A673 (cell line): ENCODE measurements at regions not wholly inside any gene's neighbourhood (a gene's known extent, or its start where the extent isn't known, plus 50 kb on each side); places are given as distances from the start of the nearest gene placed in this dataset.

Source experiments
- CTCF ChIP-seq: fragments of 300-800, 200-600 bp; sonication (generic); conservative IDR thresholded peaks from 2 replicates; pipeline ENCODE4 v1.5.1; 2017; ENCODE audit warnings: low read depth, mild to moderate bottlenecking, antibody characterized with exemption, low read length, moderate library complexity, mixed read lengths
- EZH2 ChIP-seq: fragments of 200-600 bp; sonication (generic); IDR thresholded peaks from 2 replicates; pipeline ENCODE4 v1.6.1; 2017; ENCODE audit warnings: borderline replicate concordance, low read depth, mild to moderate bottlenecking, mixed read lengths, antibody characterized with exemption, low read length; ENCODE audit not compliant: poor library complexity, severe bottlenecking

DNA sequence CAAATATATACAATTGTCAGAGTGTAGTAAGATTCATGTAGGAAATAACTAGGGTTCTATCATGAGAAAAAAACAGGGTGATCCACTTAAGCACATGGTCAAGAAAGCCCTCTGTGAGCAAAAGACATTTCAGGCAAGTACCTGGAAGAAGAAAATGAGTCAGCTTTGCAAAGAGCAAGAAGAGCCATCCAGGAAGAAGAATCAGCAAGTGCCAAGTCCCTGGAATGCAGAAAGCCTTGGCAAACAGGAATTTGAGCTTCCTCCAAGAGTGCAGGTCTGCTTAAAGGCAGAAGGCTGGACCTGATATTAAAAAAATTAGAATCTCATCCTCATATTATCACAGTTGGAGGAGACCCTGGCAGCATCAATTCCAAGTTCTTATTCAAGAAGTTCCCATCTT lies 188.5 kb upstream of the CELF4 start:
- TF ChIP-seq CTCF (no peak), EZH2 (no peak)
